HUES6 (cell line): ENCODE measurements at regions not wholly inside any gene's neighbourhood (a gene's known extent, or its start where the extent isn't known, plus 50 kb on each side); places are given as distances from the start of the nearest gene placed in this dataset.

Experiments used
- H3K27ac ChIP-seq: 2 replicates; pipeline ENCODE4 v1.7.0; 2013; ENCODE audit warnings: low read depth, mild to moderate bottlenecking, low read length, inconsistent platforms
- H3K27me3 ChIP-seq: 2 replicates; pipeline ENCODE4 v1.6.1; 2013; ENCODE audit warnings: low read length; ENCODE audit not compliant: control insufficient read depth, insufficient read depth
- H3K36me3 ChIP-seq: 2 replicates; pipeline ENCODE4 v1.6.1; 2013; ENCODE audit warnings: low read length; ENCODE audit not compliant: control insufficient read depth, insufficient read depth
- H3K4me1 ChIP-seq: 2 replicates; pipeline ENCODE4 v1.6.1; 2013; ENCODE audit warnings: low read length; ENCODE audit not compliant: control insufficient read depth, insufficient read depth
- H3K4me3 ChIP-seq: 2 replicates; pipeline ENCODE4 v1.5.1; 2013; ENCODE audit warnings: low read depth, low read length
- H3K9ac ChIP-seq: one replicate; pipeline ENCODE4 v1.6.1; 2013; ENCODE audit warnings: mild to moderate bottlenecking, low read length
- H3K9me3 ChIP-seq: 2 replicates; pipeline ENCODE4 v1.6.1; 2013; ENCODE audit warnings: low read depth, low read length; ENCODE audit not compliant: control insufficient read depth, insufficient read depth

DNA sequence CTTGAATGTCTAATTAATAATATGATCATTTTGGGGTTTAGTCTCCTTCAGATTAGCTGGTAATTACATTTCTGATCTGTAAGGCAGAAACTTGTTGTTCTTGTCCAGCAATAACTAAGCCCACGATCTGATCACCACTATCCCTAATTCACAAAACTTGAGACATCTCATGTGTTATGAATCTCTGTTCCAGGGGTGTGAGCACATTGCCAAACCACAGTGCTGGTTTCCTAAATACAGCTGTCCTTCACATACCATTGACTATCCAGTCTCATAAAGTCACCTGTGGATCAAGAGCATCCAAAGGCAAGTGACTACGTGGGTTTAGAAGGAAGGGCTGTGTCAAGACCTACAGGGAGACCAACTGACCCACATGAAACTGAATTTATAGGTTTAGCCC, 134.1 kb upstream of the PRLR start:
- Histone ChIP-seq H3K4me1 (no peaks in the 10 kb centered on the region), H3K36me3 (no peaks in the 10 kb centered on the region), H3K4me3 (no peak overlapping the region), H3K27ac (no peak overlapping the region), H3K9ac (no peak overlapping the region), H3K27me3 (no peaks in the 10 kb centered on the region), H3K9me3 (no peaks in the 10 kb centered on the region)

DNA sequence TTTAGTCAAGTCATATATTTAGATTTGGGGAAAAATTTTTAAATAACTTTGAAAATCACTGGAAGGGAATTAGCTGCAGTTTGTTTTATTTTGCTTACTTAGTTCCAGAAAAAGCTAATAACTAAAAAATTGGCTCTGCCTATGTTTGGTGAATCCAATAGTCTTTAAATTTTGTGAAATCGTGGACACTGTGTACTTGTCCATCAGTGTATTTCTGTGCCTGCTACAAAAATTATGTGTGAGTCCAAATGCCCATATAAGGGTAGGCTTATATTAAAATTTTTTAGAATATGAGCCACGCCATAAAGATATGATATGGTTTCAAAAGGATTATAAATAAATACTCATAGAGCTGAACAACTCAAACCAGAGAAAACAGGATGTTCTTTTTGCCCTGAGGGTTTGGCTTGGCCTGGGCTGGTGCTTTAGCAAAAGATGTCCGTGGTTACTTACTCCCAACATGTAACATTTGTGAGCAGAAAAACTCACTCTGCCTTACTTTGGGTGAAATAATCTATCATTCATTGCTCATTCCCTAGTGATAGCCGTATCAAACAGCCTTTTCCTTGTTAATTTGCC, 133.2 kb upstream of the PRLR start:
- H3K4me3 ChIP-seq = no peak overlapping the region
- no peaks in the 10 kb centered on the region for H3K4me1 ChIP-seq
- H3K9ac ChIP-seq = no peak overlapping the region
- no peaks in the 10 kb centered on the region for H3K9me3 ChIP-seq
- no peaks in the 10 kb centered on the region for H3K36me3 ChIP-seq
- no peaks in the 10 kb centered on the region for H3K27me3 ChIP-seq
- H3K27ac ChIP-seq = no peak overlapping the region

DNA sequence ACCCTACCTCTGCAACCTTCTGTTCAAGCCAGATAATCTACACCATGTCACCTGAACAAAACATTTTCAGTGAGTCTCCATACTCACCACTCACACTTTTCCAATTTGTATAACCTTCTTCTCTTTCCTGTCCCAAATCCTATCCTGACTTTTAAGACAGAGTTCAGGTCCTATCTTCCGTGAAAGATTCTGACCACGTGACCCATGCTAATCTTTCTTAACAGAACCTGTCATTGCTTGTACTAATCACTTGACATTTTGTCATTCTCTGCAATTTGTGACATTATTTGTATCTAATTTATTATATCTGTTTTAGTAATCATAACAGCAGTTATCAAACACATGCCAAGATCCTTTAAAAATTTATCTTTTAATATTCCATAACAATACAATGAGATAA, 132.5 kb upstream of the PRLR start:
- no peak overlapping the region for H3K4me3 ChIP-seq
- H3K36me3 ChIP-seq = no peaks in the 10 kb centered on the region
- no peaks in the 10 kb centered on the region for H3K4me1 ChIP-seq
- H3K9me3 ChIP-seq = no peaks in the 10 kb centered on the region
- H3K27ac ChIP-seq = no peak overlapping the region
- no peak overlapping the region for H3K9ac ChIP-seq
- no peaks in the 10 kb centered on the region for H3K27me3 ChIP-seq

- Histone ChIP-seq H3K36me3 (no peaks in the 10 kb centered on the region), H3K27ac (no peak overlapping the region), H3K9ac (no peak overlapping the region), H3K4me3 (no peak overlapping the region), H3K9me3 (no peaks in the 10 kb centered on the region), H3K27me3 (no peaks in the 10 kb centered on the region), H3K4me1 (no peaks in the 10 kb centered on the region)
Measured at GRCh38 chr5:35360671-35361070, 130.4 kb upstream of the PRLR start.

DNA sequence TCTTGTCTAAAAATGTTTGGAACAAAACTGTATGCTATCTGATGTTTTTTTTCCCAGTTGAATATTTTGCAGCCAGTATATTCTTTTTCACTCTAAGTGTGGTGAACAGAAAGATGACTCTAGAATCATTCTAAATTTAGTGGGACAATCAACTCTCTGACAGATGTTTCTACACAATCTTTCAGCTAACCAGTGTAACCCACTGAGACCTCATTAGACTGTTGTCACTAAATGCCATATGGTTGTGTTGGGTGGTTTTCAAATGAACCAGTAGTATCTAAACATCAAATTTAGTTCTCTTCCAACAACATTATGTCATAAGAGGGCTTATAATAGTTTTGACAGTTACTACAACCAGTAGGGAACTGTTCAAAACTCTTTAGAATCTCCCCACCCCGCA, 129.6 kb upstream of the PRLR start:
- Histone ChIP-seq H3K9me3 (no peaks in the 10 kb centered on the region), H3K36me3 (no peaks in the 10 kb centered on the region), H3K27ac (no peak overlapping the region), H3K9ac (no peak overlapping the region), H3K4me1 (no peaks in the 10 kb centered on the region), H3K4me3 (no peak overlapping the region), H3K27me3 (no peaks in the 10 kb centered on the region)

DNA sequence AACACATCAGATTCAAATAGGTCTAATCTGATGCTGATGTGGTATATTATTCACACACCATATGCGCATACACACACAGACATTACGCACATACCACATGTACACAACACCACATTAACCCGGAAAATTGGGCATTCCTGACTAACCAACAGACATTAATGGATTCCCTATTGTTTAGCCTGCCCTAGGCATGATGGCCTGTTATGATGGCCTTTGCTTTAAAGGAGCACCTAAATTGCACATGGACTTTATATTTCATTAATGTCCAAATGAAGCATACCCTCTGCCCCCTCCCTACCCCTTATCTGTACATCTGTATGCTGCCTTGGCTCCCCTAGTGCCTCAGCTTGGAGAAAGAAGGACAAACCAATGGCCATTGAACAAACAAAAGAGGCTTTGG, 127.7 kb upstream of the PRLR start:
- no peaks in the 10 kb centered on the region for H3K27me3 ChIP-seq

GRCh38 chr5:35356725-35357124, 126.4 kb upstream of the PRLR start:
- no peaks in the 10 kb centered on the region for H3K27me3 ChIP-seq
- H3K9me3 ChIP-seq = peaks cover 3% of the 10 kb centered on the region; the same call in 1 of the 2 replicates
- no peaks in the 10 kb centered on the region for H3K36me3 ChIP-seq
- no peak overlapping the region for H3K9ac ChIP-seq
- H3K27ac ChIP-seq = no peak overlapping the region
- H3K4me1 ChIP-seq = no peaks in the 10 kb centered on the region
- no peak overlapping the region for H3K4me3 ChIP-seq

More for the DNA sequence above, 127.7 kb upstream of the PRLR start:
- no peak overlapping the region for H3K27ac ChIP-seq
- no peak overlapping the region for H3K4me3 ChIP-seq
- H3K9me3 ChIP-seq = peaks cover 3% of the 10 kb centered on the region; the same call in 1 of the 2 replicates
- H3K36me3 ChIP-seq = no peaks in the 10 kb centered on the region
- no peak overlapping the region for H3K9ac ChIP-seq
- H3K4me1 ChIP-seq = no peaks in the 10 kb centered on the region

GRCh38 chr5:35354751-35355150, 124.5 kb upstream of the PRLR start:
- no peak overlapping the region for H3K27ac ChIP-seq
- no peak overlapping the region for H3K9ac ChIP-seq

GRCh38 chr5:35345222-35345621, 114.9 kb upstream of the PRLR start:
- Histone ChIP-seq H3K27me3 (no peaks in the 10 kb centered on the region), H3K9me3 (peaks cover 12% of the 10 kb centered on the region), H3K27ac (no peak overlapping the region)

More at GRCh38 chr5:35354751-35355150, 124.5 kb upstream of the PRLR start:
- Histone ChIP-seq H3K36me3 (no peaks in the 10 kb centered on the region), H3K27me3 (no peaks in the 10 kb centered on the region), H3K9me3 (peaks cover 8% of the 10 kb centered on the region), H3K4me3 (no peak overlapping the region), H3K4me1 (no peaks in the 10 kb centered on the region)

GRCh38 chr5:35342664-35343063, 112.4 kb upstream of the PRLR start:
- H3K9me3 ChIP-seq = peaks cover 24% of the 10 kb centered on the region
- no peaks in the 10 kb centered on the region for H3K27me3 ChIP-seq
- H3K36me3 ChIP-seq = no peaks in the 10 kb centered on the region
- H3K4me1 ChIP-seq = peaks cover 11% of the 10 kb centered on the region
- H3K4me3 ChIP-seq = no peak overlapping the region
- no peak overlapping the region for H3K27ac ChIP-seq
- no peak overlapping the region for H3K9ac ChIP-seq

More at GRCh38 chr5:35345222-35345621, 114.9 kb upstream of the PRLR start:
- H3K36me3 ChIP-seq = no peaks in the 10 kb centered on the region
- no peaks in the 10 kb centered on the region for H3K4me1 ChIP-seq
- H3K9ac ChIP-seq = no peak overlapping the region
- H3K4me3 ChIP-seq = no peak overlapping the region

- H3K27ac ChIP-seq = no peak overlapping the region
- peaks cover 24% of the 10 kb centered on the region for H3K9me3 ChIP-seq
- H3K27me3 ChIP-seq = no peaks in the 10 kb centered on the region
- no peak overlapping the region for H3K4me3 ChIP-seq
- H3K36me3 ChIP-seq = no peaks in the 10 kb centered on the region
- no peak overlapping the region for H3K9ac ChIP-seq
- H3K4me1 ChIP-seq = peaks cover 24% of the 10 kb centered on the region
Measured at GRCh38 chr5:35341189-35341588, 110.9 kb upstream of the PRLR start.
